ENCODE measurements at regions not wholly inside any gene's neighbourhood (a gene's known extent, or its start where the extent isn't known, plus 50 kb on each side); places are given as distances from the start of the nearest gene placed in this dataset.

GRCh38 chr3:195004512-195005250 is 266.3 kb downstream of the XXYLT1 start (continued):
- TF ChIP-seq ZNF121 (CRISPR knock-in tag; IDR thresholded peaks at IDR 0.05) = no peak

GRCh38 chr3:195005251-195005620 is 265.7 kb downstream of the XXYLT1 start:
- ChIA-PET POLR2A (no interaction called here), CTCF (ENCODE audit: low intra/inter-chr PET ratio, low total read pairs) (no interaction called here)
- H3K36me3 ChIP-seq (replicated peaks in 1 of 2; ENCODE audit: control insufficient read depth in 1 of 2, insufficient read depth in 2 of 2, low read length in 2 of 2) = no peaks in the 10 kb centered on the region
- no peak overlapping the region for H2AFZ ChIP-seq (ENCODE audit: low read length)
- H3K4me2 ChIP-seq (ENCODE audit: low read depth, low read length) = no peak overlapping the region
- ATAC-seq (peak; percentile 29; the same call in 2 of the 3 replicates), DNase-seq (ENCODE audit: low spot score) (no peak), FAIRE-seq (no peak)
- no peak overlapping the region for H3K27ac ChIP-seq (ENCODE audit: extremely low read length, insufficient read depth, low read length)
- H3K9ac ChIP-seq (ENCODE audit: insufficient read depth, low read depth, low read length) = no peak overlapping the region
- 0 out of 2 replicates have a peak, but pooled peaks cover 9% of the 10 kb centered on the region for H3K9me3 ChIP-seq (ENCODE audit: low read length)
- in situ Hi-C loops (cut with HindIII; ENCODE audit: extremely low pct_ligation_motif_present, low pct_unique_long_range_greater_than_20kb) (loop anchor here (10.0 kb wide), 1 partner anchor 250 kb away; no protein-coding TSS in a partner anchor), intact Hi-C loops (cut with micrococcal nuclease; ENCODE audit: unreplicated experiment) (loop anchor here (10.0 kb wide), 1 partner anchor 60 kb away; no protein-coding TSS in a partner anchor)
- H3K4me3 ChIP-seq (replicated peaks in 1 of 3; ENCODE audit: insufficient read depth in 1 of 3, low read depth in 2 of 3, low read length in 3 of 3) = no peak overlapping the region
- no peaks in the 10 kb centered on the region for H4K20me1 ChIP-seq (ENCODE audit: insufficient read depth, low read length)
- peaks cover 2 to 66% of the 10 kb centered on the region in 2 experiments; a peak in 4 of 5 replicates for H3K27me3 ChIP-seq (ENCODE audit: control insufficient read depth in 1 of 2, insufficient read depth in 2 of 2, low read length in 2 of 2)
- H3K79me2 ChIP-seq (ENCODE audit: insufficient read depth, low read length) = no peaks in the 10 kb centered on the region
- no TSS peak for BruUV-seq (replicated peaks)
- H3K4me1 ChIP-seq (ENCODE audit: insufficient read depth, low read length) = peaks cover 20% of the 10 kb centered on the region
- WGBS (ENCODE audit: low lambda C conversion rate) = 28% methylated on average over 5 of the region's 7 CpGs
- TF ChIP-seq IRF1 (CRISPR knock-in tag; IDR thresholded peaks at IDR 0.05; ENCODE audit: low read depth) (no peak), STAG1 (CRISPR knock-in tag; IDR thresholded peaks at IDR 0.05) (peak; percentile 31), NFE2L1 (CRISPR knock-in tag; IDR thresholded peaks at IDR 0.05; ENCODE audit: borderline replicate concordance) (no peak), ZNF589 (CRISPR knock-in tag; conservative IDR thresholded peaks at IDR 0.05) (no peak), ASH2L (IDR thresholded peaks at IDR 0.05; ENCODE audit: insufficient read length, low read depth, low read length) (no peak), ATM (IDR thresholded peaks at IDR 0.05; ENCODE audit: borderline replicate concordance) (no peak), TCF7 (IDR thresholded peaks at IDR 0.05; ENCODE audit: low read depth) (no peak), MIER2 (CRISPR knock-in tag; IDR thresholded peaks at IDR 0.05) (no peak), ZNF12 (CRISPR knock-in tag; IDR thresholded peaks at IDR 0.05) (no peak), CREB3 (CRISPR knock-in tag; IDR thresholded peaks at IDR 0.05) (no peak), MTF2 (CRISPR knock-in tag; IDR thresholded peaks at IDR 0.05; ENCODE audit: borderline replicate concordance) (no peak)
- TF ChIP-seq, protein P1, sequence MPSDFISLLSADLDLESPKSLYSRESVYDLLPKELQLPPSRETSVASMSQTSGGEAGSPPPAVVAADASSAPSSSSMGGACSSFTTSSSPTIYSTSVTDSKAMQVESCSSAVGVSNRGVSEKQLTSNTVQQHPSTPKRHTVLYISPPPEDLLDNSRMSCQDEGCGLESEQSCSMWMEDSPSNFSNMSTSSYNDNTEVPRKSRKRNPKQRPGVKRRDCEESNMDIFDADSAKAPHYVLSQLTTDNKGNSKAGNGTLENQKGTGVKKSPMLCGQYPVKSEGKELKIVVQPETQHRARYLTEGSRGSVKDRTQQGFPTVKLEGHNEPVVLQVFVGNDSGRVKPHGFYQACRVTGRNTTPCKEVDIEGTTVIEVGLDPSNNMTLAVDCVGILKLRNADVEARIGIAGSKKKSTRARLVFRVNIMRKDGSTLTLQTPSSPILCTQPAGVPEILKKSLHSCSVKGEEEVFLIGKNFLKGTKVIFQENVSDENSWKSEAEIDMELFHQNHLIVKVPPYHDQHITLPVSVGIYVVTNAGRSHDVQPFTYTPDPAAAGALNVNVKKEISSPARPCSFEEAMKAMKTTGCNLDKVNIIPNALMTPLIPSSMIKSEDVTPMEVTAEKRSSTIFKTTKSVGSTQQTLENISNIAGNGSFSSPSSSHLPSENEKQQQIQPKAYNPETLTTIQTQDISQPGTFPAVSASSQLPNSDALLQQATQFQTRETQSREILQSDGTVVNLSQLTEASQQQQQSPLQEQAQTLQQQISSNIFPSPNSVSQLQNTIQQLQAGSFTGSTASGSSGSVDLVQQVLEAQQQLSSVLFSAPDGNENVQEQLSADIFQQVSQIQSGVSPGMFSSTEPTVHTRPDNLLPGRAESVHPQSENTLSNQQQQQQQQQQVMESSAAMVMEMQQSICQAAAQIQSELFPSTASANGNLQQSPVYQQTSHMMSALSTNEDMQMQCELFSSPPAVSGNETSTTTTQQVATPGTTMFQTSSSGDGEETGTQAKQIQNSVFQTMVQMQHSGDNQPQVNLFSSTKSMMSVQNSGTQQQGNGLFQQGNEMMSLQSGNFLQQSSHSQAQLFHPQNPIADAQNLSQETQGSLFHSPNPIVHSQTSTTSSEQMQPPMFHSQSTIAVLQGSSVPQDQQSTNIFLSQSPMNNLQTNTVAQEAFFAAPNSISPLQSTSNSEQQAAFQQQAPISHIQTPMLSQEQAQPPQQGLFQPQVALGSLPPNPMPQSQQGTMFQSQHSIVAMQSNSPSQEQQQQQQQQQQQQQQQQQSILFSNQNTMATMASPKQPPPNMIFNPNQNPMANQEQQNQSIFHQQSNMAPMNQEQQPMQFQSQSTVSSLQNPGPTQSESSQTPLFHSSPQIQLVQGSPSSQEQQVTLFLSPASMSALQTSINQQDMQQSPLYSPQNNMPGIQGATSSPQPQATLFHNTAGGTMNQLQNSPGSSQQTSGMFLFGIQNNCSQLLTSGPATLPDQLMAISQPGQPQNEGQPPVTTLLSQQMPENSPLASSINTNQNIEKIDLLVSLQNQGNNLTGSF (CRISPR knock-in tag; IDR thresholded peaks at IDR 0.05) = no peak
